HG02610 (cell line): ENCODE measurements at regions not wholly inside any gene's neighbourhood (a gene's known extent, or its start where the extent isn't known, plus 50 kb on each side); places are given as distances from the start of the nearest gene placed in this dataset.
A peak's percentile ranks its signal among the peaks of the same experiment; 100 is the strongest.

Experiments used
- ATAC-seq: cut with Tn5 transposase; IDR thresholded peaks from one replicate; pipeline ENCODE4 v1.9.1; 2021; ENCODE audit warnings: mild to moderate bottlenecking, moderate library complexity; ENCODE audit not compliant: unreplicated experiment

GRCh38 chr3:83513051-83513450 lies 1445.7 kb upstream of the CADM2 start:
- ATAC-seq: no peak

- ATAC-seq: no peak
Observed at GRCh38 chr3:83513677-83514076, 1445.1 kb upstream of the CADM2 start.

GRCh38 chr3:83514130-83514914 lies 1444.5 kb upstream of the CADM2 start:
- no peak for ATAC-seq

- ATAC-seq: no peak
Observed at GRCh38 chr3:83515123-83515522, 1443.7 kb upstream of the CADM2 start.

GRCh38 chr3:83523470-83524073 lies 1435.2 kb upstream of the CADM2 start:
- peak; percentile 99 for ATAC-seq

- no peak for ATAC-seq
Observed at GRCh38 chr3:83524901-83525300, 1433.9 kb upstream of the CADM2 start.

- no peak for ATAC-seq
Observed at GRCh38 chr3:83559082-83559481, 1399.7 kb upstream of the CADM2 start.

- ATAC-seq: no peak
Observed at GRCh38 chr3:83567935-83568334, 1390.9 kb upstream of the CADM2 start.

GRCh38 chr3:83581546-83581945 lies 1377.2 kb upstream of the CADM2 start:
- no peak for ATAC-seq

- ATAC-seq: no peak
Observed at GRCh38 chr3:83601704-83602103, 1357.1 kb upstream of the CADM2 start.

- no peak for ATAC-seq
Observed at GRCh38 chr3:83622526-83622925, 1336.3 kb upstream of the CADM2 start.

GRCh38 chr3:83625261-83625660 lies 1333.5 kb upstream of the CADM2 start:
- no peak for ATAC-seq

GRCh38 chr3:83628471-83628870 lies 1330.3 kb upstream of the CADM2 start:
- no peak for ATAC-seq

GRCh38 chr3:83632526-83632925 lies 1326.3 kb upstream of the CADM2 start:
- no peak for ATAC-seq

- ATAC-seq: no peak
Observed at GRCh38 chr3:83633758-83634157, 1325.0 kb upstream of the CADM2 start.

GRCh38 chr3:83649692-83650091 lies 1309.1 kb upstream of the CADM2 start:
- no peak for ATAC-seq

GRCh38 chr3:83655083-83655482 lies 1303.7 kb upstream of the CADM2 start:
- no peak for ATAC-seq

- ATAC-seq: no peak
Observed at GRCh38 chr3:83662381-83662960, 1296.3 kb upstream of the CADM2 start.

- ATAC-seq: no peak
Observed at GRCh38 chr3:83670416-83670815, 1288.4 kb upstream of the CADM2 start.

GRCh38 chr3:83683937-83684598 lies 1274.7 kb upstream of the CADM2 start:
- ATAC-seq: no peak

- ATAC-seq: no peak
Observed at GRCh38 chr3:83706669-83707068, 1252.1 kb upstream of the CADM2 start.

GRCh38 chr3:83715307-83715706 lies 1243.5 kb upstream of the CADM2 start:
- no peak for ATAC-seq
